Midbrain (tissue), 1 donor: ENCODE measurements at regions not wholly inside any gene's neighbourhood (a gene's known extent, or its start where the extent isn't known, plus 50 kb on each side); places are given as distances from the start of the nearest gene placed in this dataset.

ENCODE experiments used
- DNase-seq: peaks from one replicate; lab custom pipeline; 2025; lab: John Stamatoyannopoulos, UW

DNA sequence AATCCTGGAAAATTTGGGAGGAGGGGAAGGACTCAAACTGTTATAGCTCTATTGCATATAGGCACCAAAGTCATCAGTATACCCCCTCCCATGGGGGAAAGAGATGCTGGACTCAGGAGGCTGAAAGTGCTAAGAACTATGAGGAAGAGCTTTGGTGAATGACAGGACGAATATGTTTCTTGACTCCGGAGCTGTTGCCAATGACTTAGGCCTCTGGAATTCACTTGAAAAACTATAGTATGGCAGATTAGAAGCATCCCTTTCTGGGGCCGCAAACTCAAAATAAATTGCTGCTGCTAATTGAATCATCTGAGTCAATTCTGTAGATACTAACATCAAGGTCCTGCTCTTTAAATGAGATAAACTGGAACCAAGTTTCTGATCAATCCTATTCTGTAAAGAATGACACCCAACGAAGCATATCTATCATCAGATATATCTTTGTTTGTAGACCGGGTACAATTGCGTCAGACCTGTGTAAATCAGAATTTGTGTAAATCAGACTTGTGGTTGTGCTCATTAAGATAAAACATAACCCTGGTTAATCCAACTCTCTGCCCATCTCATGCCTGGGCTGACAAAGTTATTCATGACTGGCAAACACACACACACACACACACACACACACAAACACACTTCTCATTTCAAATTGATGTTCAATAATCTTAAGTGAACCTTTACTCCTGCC is 1793.8 kb upstream of the PCDH20 start:
- no peak for DNase-seq

GRCh38 chr13:63208826-63209225 is 1793.2 kb upstream of the PCDH20 start:
- DNase-seq: no peak

GRCh38 chr13:63206461-63206860 is 1790.8 kb upstream of the PCDH20 start:
- no peak for DNase-seq

DNA sequence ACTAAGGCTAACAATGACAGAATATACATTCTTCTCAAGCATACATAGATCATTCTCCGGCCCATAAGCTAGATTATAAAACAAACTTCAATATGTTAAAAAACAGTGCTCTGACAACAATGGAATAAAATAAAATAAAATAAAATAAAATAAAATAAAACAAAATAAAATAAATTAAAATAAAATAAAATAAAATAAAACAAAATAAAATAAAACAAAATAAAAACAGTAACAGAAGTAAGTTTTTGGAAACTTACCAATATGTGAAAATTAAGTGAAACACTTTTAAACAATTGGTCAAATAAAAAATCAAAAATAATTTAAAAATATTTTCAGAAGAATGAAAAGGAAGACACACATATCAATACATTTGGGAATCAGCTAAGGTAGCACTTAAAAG is 1785.8 kb upstream of the PCDH20 start:
- DNase-seq: no peak

- DNase-seq: no peak
Measured at GRCh38 chr13:63199508-63199907, 1783.9 kb upstream of the PCDH20 start.

- no peak for DNase-seq
Measured at GRCh38 chr13:63198071-63198470, 1782.4 kb upstream of the PCDH20 start.

DNA sequence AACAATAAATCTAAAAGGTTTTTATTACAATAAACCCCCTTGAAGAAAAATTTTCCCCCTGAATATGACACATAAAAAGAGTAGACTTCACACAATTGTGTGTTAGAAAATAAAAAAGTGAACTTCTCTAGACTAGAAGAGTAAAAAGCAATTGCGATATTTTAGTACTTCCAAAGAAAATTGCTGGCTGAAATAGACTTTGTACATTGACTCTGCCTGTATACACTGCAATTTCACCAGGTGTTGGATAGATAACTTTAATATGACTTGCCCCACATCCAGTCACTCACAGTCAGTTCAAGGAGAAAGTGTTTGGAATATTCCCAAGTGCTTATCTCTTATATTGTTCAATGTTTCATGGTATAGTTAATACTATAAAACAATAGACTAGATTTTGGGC is 1780.1 kb upstream of the PCDH20 start:
- DNase-seq: no peak

DNA sequence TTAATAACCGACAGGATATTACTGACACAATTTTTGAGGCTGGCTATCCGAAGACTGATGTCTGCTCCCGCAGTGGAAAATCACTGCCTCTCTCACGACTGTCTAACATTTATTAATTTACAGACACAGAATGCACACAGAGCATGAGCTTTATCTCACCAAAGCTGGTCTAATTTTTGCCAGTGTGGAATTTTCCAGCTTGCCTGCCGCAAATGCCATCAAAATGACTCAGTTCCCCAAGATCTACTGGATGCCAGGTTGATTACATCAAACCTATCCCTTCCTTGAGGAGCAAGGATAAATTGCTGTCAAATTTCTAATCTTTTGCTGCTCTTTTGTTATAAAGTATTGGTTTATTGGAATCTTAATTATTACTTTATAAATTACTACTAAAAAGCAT is 1775.1 kb upstream of the PCDH20 start:
- DNase-seq: no peak

GRCh38 chr13:63190219-63190618 is 1774.6 kb upstream of the PCDH20 start:
- no peak for DNase-seq

- no peak for DNase-seq
Measured at GRCh38 chr13:63189712-63190111, 1774.1 kb upstream of the PCDH20 start.

GRCh38 chr13:63184693-63185092 is 1769.0 kb upstream of the PCDH20 start:
- no peak for DNase-seq

- DNase-seq: no peak
Measured at GRCh38 chr13:63175536-63175935, 1759.9 kb upstream of the PCDH20 start.

- DNase-seq: no peak
Measured at GRCh38 chr13:63167699-63168337, 1752.2 kb upstream of the PCDH20 start.

DNA sequence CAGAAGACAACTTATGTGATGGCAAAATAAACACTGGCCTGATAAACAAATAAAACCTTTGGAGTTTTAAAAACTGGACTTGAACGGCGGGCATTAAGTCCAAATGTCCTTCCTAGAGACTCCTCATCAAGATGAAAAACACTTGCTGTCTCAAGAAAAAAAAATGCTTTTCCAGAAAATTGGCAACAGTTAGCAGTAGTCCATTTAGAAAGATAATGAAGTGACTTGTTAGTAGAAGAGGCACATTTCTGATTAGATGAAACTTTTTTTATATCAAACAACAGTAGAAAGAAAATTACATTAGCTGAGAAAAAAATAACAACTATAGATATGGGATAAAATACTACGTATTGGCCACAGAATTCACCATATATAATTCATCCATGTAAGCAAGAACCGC is 1750.7 kb upstream of the PCDH20 start:
- no peak for DNase-seq

DNA sequence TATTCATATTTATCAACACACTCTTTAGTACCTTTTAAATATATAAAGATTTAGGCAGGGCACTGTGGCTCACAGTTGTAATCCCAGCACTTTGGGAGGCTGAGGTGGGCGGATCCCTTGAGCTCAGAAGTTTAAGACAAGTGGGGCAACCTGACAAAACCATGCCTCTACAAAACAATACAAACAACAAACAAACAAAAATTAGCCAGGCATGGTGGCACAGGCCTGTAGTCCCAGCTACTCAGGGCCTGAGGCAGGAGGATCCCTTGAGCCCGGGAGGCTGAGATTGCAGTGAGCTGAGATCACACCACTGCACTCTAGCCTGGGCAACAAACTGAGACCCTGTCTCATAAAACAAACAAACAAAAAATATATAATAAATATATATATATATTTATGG is 1748.3 kb upstream of the PCDH20 start:
- DNase-seq: no peak

DNA sequence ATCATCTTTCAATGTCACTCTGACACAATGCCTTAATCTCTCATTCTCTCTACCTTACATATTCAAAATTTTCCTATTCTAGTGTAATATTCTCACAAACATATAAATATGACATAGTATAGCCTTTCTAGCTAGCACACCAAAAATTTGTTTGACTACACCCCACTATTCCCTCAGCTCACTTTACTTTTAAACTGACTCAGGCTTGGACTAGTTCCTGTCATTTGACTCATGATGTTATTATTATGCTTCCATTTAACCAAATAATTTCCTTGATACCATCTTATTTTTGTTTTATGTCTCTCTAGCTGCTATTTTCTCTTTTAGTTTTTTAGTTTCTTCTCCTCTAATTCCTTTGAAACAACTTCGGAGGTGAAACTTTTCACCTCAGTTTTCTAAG is 1745.6 kb upstream of the PCDH20 start:
- DNase-seq: no peak

- no peak for DNase-seq
Measured at GRCh38 chr13:63156816-63157215, 1741.2 kb upstream of the PCDH20 start.

GRCh38 chr13:63149375-63149774 is 1733.7 kb upstream of the PCDH20 start:
- no peak for DNase-seq

DNA sequence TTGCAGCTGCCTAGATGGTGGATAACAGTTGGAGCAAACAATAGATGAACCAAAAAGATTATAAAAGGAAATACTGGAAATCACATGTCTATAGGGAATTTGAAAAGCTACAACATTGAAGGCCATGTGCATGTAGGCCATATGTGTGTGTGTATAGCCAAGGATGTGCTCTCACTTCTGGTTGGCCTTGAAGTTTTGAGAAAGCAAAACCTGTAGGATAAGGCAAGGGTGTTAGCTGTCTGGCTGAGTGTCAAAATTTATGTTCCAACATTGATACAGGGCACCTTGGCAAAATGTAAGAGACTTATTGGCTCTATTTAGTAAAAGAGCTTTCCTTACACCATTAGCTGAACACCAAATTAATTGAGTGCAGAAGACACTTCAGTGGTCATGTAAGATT is 1723.6 kb upstream of the PCDH20 start:
- DNase-seq: no peak

DNA sequence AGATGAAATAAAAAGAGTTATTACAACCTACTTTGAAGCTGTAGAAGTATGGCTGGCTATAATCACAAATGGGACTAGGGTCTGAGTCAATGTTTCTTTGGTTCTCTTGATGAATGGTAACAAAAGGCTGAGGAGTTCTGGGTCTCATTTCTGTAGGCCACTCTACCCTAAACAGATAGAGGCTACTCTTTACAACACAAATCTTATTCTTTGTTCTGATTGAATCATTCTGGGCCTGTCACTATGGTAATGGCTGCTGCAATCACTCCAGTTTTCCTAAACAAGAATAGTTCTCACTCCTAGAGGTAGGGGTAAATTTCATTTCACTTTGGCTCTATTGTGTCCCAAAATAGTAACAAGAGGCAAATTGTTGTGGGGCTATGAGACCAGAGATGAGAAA is 1714.3 kb upstream of the PCDH20 start:
- no peak for DNase-seq

DNA sequence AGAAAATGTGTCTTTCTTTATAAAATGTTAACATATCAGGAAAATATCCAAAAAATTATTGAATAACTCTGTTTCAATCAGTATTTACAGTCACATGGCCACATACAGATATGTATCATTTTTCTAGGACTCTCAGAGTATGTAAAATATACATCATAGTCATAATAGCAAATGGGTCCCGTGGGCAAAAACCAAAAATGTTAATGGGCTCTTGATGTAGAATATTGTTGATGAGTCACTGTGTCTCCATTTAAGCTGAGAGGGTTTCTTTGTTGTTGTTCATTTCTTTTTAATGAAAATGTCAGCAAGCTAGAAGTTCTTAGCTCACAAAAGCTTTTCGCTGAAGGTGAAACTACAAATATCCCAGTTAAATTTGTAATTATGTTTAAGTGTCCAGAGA is 1713.1 kb upstream of the PCDH20 start:
- no peak for DNase-seq

- DNase-seq: no peak
Measured at GRCh38 chr13:63124863-63125262, 1709.2 kb upstream of the PCDH20 start.

DNA sequence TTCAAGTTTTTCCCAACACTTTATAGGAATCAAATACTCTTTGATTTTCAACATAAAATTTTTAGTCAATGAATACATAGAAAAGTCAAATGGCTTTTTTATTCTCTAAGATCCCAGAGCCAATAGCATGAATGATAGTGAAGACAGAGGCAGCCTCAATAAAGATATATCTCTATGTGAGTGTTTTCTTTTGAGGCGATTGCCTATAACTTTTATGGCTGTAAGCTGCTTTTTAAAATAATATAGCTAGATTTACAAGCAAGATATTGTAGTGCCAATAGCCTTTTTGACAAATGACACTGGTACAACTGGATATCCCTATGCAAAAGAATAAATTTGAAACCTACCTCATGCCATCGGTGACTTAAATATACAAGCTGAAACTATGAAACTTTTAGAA is 1705.2 kb upstream of the PCDH20 start:
- DNase-seq: no peak

DNA sequence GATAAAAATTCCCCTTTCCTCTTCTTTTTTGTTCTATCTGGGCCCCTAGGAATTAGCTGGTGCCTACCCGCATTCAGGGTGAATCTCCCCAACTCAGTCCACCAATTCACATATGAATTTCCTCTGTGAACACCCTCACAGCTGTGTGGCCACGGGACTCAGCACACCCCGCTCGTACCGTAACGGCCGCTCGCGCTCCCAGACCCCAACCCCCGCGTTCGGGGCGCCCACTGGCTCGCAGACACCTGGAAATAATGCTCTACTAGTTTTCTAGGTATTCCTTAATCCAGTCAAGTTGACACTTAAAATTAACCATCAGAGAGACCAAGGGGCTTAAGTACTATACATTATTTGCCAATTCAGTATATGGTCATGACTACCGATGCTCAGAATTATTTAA is 1702.1 kb upstream of the PCDH20 start:
- no peak for DNase-seq
